ENCODE measurements at regions not wholly inside any gene's neighbourhood (a gene's known extent, or its start where the extent isn't known, plus 50 kb on each side); places are given as distances from the start of the nearest gene placed in this dataset.
A peak's percentile ranks its signal among the peaks of the same experiment; 100 is the strongest.
"Not testable (repeated sequence)": the region's sequence is repeated elsewhere in the genome, so short reads cannot be mapped to it uniquely, and the experiment has no call there.

DNA sequence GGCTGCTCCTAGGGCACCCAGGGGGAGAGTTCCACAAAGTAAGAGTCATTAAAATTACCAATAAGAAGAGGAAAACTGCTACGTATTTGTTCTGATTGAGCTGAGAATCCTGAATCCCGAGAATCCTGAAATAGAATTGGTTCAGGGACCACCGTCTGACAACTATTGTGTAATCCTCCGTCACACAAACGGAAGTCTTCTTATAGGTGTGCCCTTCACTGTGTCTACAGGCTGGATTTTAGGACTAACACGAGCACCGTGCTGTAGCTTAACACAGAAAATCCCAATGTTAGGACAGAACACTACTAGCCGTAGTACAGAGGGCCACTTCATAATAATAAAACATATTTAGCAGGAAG, 50.6 kb upstream of the RNF182 start:
- no peak for DNase-seq

GRCh38 chr6:13873288-13874190, 51.2 kb upstream of the RNF182 start:
- DNase-seq: no peak

- DNase-seq: no peak
Observed at GRCh38 chr6:13872681-13873080, 52.1 kb upstream of the RNF182 start.

DNA sequence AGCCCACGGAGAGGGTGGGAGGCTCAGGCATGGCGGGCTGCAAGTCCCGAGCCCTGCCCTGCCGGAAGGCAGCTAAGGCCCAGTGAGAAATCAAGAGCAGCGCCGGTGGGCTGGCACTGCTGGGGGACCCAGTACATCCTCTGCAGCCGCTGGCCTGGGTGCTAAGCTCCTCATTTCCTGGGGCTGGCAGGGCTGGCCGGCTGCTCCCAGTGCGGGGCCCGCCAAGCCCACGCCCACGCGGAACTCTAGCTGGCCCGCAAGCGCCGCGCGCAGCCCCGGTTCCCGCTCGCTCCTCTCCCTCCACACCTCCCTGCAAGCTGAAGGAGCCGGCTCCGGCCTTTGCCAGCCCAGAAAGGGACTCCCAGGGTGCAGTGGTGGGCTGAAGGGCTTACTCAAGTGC, 52.7 kb upstream of the RNF182 start:
- not testable (repeated sequence) for DNase-seq

GRCh38 chr6:13870214-13870830, 54.4 kb upstream of the RNF182 start:
- peak; percentile 66 for DNase-seq

DNA sequence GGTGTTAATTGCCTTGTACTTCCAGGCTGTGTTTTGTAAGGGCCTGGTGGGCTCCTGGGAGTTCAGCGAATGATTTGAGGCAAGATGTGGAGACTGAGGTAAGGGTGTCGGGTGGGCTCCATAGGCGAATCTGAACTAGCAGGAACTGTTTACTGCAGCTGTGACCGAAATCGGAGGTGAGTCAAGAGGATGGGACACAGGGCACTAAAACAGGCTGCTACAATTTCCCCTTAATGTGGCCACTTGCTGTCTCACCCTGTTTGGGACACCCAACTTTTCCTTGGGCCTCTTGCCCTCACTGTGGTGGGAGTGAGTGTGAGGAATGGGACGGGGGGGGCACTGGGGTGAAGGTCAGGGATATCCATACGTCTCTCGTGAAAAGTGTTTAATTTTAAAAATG, 53.9 kb upstream of the MCUR1 start:
- no peak for DNase-seq

DNA sequence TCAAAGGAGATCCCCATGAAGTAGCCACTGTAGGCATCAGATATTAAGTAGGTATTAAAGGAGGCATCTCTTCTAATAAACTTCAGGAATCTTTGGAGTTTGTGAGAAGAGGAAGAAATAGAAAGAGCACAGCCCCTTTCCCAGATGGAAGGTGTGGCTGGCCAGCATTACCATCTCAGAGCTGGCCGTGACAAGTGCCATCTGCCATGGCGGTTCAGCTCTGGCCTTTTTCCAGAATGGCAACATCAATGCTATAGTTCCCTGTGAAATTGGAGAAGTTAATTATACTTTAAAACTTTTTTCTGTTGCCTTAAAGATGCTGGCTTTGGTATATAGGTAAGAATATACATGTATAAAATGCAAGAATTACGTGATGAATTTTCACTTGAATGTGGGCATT, 51.9 kb upstream of the MCUR1 start:
- DNase-seq: no peak

DNA sequence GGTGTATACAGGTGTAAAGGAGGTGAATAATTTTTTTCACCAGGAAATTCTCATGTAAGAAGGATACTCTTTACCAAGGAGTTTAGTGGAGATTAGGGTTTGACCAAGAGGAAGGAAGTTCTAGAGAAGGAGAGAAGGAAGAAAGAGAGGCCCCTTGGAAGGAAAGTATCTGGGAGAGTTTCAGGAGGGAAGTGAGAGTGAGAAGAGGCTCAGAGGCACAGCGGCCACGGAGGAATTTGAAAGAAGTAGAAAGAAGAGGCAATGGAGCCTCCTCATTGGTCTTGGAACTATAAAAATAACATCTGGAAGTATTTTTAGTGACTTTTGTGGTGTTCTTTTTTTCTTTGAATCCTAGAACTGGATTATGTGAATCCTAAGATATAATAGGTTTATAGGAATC, 50.8 kb upstream of the MCUR1 start:
- peak; percentile 29 for DNase-seq

- DNase-seq: not testable (repeated sequence)
Observed at GRCh38 chr6:13864669-13865068, 50.3 kb upstream of the MCUR1 start.

All from skin of body (tissue), 1 donor.